WTC11 (cell line): ENCODE measurements at regions not wholly inside any gene's neighbourhood (a gene's known extent, or its start where the extent isn't known, plus 50 kb on each side); places are given as distances from the start of the nearest gene placed in this dataset.

ENCODE experiments used
- ATAC-seq: fragments of 200-7000 bp; cut with Tn5 transposase; 2 replicates; pipeline ENCODE4 v1.10.0; 2021; ENCODE audit warnings: mild to moderate bottlenecking, moderate library complexity
- CTCF ChIA-PET: fragments of 300-600 bp; sonication (Branson Sonifier 250); formaldehyde crosslinking; loops from one replicate; lab custom pipeline; 2021; ENCODE audit warnings: antibody characterized with exemption; lab: Charles Lee
- POLR2A ChIA-PET: fragments of 350-600 bp; sonication (Branson Sonifier 250); formaldehyde crosslinking; loops from one replicate; lab custom pipeline; 2021; ENCODE audit warnings: antibody characterized with exemption; lab: Charles Lee
- DNase-seq: peaks from one replicate; pipeline ENCODE4 v3.0.0; 2021; ENCODE audit warnings: low spot score
- H3K27ac Mint-ChIP-seq: 2 replicates; pipeline ENCODE4 v1.8.0; 2021; ENCODE audit warnings: mixed read lengths
- H3K27me3 Mint-ChIP-seq: 2 replicates; pipeline ENCODE4 v1.8.0; 2021; ENCODE audit warnings: low read depth, mild to moderate bottlenecking, moderate library complexity, mixed read lengths
- H3K36me3 Mint-ChIP-seq: 2 replicates; pipeline ENCODE4 v1.8.0; 2021; ENCODE audit warnings: mixed read lengths
- H3K4me1 Mint-ChIP-seq: 2 replicates; pipeline ENCODE4 v1.8.0; 2022; ENCODE audit warnings: mixed read lengths
- H3K4me3 Mint-ChIP-seq: 2 replicates; pipeline ENCODE4 v1.8.0; 2021; ENCODE audit warnings: mild to moderate bottlenecking, moderate library complexity, mixed read lengths
- H3K9me3 Mint-ChIP-seq: 2 replicates; pipeline ENCODE4 v1.8.0; 2021; ENCODE audit warnings: mixed read lengths
- AFF4 ChIP-seq: sonication (generic); formaldehyde crosslinking; IDR thresholded peaks from 2 replicates; pipeline ENCODE4 v1.8.1; 2023; ENCODE audit warnings: mild to moderate bottlenecking, missing genetic modification reagents, borderline replicate concordance
- CREM ChIP-seq: sonication (generic); formaldehyde crosslinking; IDR thresholded peaks from 2 replicates; pipeline ENCODE4 v1.8.1; 2022; ENCODE audit warnings: mild to moderate bottlenecking, missing genetic modification reagents, moderate library complexity
- ESRRA ChIP-seq: sonication (generic); formaldehyde crosslinking; IDR thresholded peaks from 2 replicates; pipeline ENCODE4 v1.8.1; 2022; ENCODE audit warnings: mild to moderate bottlenecking, missing genetic modification reagents, borderline replicate concordance
- GRHL2 ChIP-seq: fragments of 250-450 bp; sonication (Bioruptor Pico); IDR thresholded peaks from 2 replicates; pipeline ENCODE4 v1.8.0; 2022; ENCODE audit warnings: mild to moderate bottlenecking, moderate library complexity; ENCODE audit not compliant: insufficient replicate concordance, severe bottlenecking
- KAT7 ChIP-seq: sonication (generic); formaldehyde crosslinking; IDR thresholded peaks from 2 replicates; pipeline ENCODE4 v1.8.1; 2023; ENCODE audit warnings: missing genetic modification reagents, mild to moderate bottlenecking, borderline replicate concordance
- NFATC4 ChIP-seq: fragments of 250-450 bp; sonication (Bioruptor Pico); IDR thresholded peaks from 2 replicates; pipeline ENCODE4 v1.9.0; 2021; ENCODE audit warnings: mild to moderate bottlenecking
- NR3C1 ChIP-seq: sonication (generic); formaldehyde crosslinking; conservative IDR thresholded peaks from 2 replicates; pipeline ENCODE4 v1.8.1; 2023; ENCODE audit warnings: low read depth, mild to moderate bottlenecking, missing genetic modification reagents
- PRRX2 ChIP-seq: fragments of 250-450 bp; sonication (Bioruptor Pico); IDR thresholded peaks from 2 replicates; pipeline ENCODE4 v1.8.0; 2021; ENCODE audit warnings: mild to moderate bottlenecking
- SOX15 ChIP-seq: fragments of 250-450 bp; sonication (Bioruptor Pico); IDR thresholded peaks from 2 replicates; pipeline ENCODE4 v1.9.0; 2021; ENCODE audit warnings: mild to moderate bottlenecking
- TP53 ChIP-seq: sonication (generic); formaldehyde crosslinking; IDR thresholded peaks from 2 replicates; pipeline ENCODE4 v1.8.1; 2023; ENCODE audit warnings: mild to moderate bottlenecking, missing genetic modification reagents
- ZBTB21 ChIP-seq: sonication (generic); formaldehyde crosslinking; IDR thresholded peaks from 2 replicates; pipeline ENCODE4 v1.8.1; 2023; ENCODE audit warnings: mild to moderate bottlenecking, missing genetic modification reagents, borderline replicate concordance
- ZNF232 ChIP-seq: sonication (generic); formaldehyde crosslinking; IDR thresholded peaks from 2 replicates; pipeline ENCODE4 v1.8.0; 2022; ENCODE audit warnings: mild to moderate bottlenecking, missing genetic modification reagents
- TF ChIP-seq, protein P1 (sequence below): sonication (generic); formaldehyde crosslinking; IDR thresholded peaks from 2 replicates; pipeline ENCODE4 v1.8.1; 2022; ENCODE audit warnings: low read depth, missing genetic modification reagents, borderline replicate concordance
- TF ChIP-seq, protein P2 (sequence below): fragments of 250-450 bp; sonication (Bioruptor Pico); IDR thresholded peaks from 2 replicates; pipeline ENCODE4 v2.1.2; 2022; ENCODE audit warnings: mild to moderate bottlenecking, moderate library complexity
- TF ChIP-seq, protein P3 (sequence below): sonication (generic); formaldehyde crosslinking; IDR thresholded peaks from 2 replicates; pipeline ENCODE4 v1.8.0; 2022; ENCODE audit warnings: missing genetic modification reagents
- TF ChIP-seq, protein P4 (sequence below): sonication (generic); formaldehyde crosslinking; IDR thresholded peaks from 2 replicates; pipeline ENCODE4 v1.8.0; 2022; ENCODE audit warnings: mild to moderate bottlenecking, missing genetic modification reagents

DNA sequence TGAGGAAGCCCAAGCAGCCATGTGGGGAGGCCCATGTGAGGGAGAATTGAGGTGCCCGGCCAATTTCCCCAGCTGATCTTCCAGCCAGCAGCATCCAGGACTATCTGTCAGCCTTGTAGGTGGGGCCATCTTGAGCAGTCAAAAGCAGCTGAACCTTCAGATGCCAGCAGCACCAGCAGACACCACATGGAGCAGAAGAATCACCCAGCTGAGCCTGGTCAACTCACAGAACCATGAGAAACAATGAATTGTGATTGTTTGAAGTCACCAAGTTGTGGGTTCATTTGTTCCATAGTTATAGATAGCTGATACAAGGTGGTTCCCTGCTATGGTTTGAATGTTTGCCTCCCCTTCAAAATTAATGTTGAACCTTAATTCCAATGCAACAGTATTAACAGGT is 85.1 kb upstream of the ATP6AP2 start:
- POLR2A ChIA-PET, result no interaction called here
- Mint-ChIP-seq H3K27me3 (peaks cover 30% of the 10 kb centered on the region), H3K36me3 (peaks cover 3% of the 10 kb centered on the region; the same call in 1 of the 2 replicates), H3K4me3 (no peak overlapping the region), H3K9me3 (0 out of 2 replicates have a peak, but pooled peaks cover 5% of the 10 kb centered on the region), H3K27ac (no peak overlapping the region), H3K4me1 (peaks cover 12% of the 10 kb centered on the region)
- CTCF ChIA-PET, result no interaction called here
- TF ChIP-seq ZBTB21 (CRISPR knock-in tag) (no peak), ZNF232 (CRISPR knock-in tag) (no peak), PRRX2 (CRISPR knock-in tag) (no peak), TP53 (no peak)
- DNase-seq (no peak), ATAC-seq (no peak)

- Mint-ChIP-seq H3K27ac (no peak overlapping the region), H3K9me3 (0 out of 2 replicates have a peak, but pooled peaks cover 5% of the 10 kb centered on the region), H3K36me3 (peaks cover 3% of the 10 kb centered on the region; the same call in 1 of the 2 replicates), H3K4me3 (no peak overlapping the region), H3K27me3 (peaks cover 35% of the 10 kb centered on the region), H3K4me1 (peaks cover 19% of the 10 kb centered on the region)
- TF ChIP-seq NR3C1 (CRISPR knock-in tag) (no peak), NFATC4 (CRISPR knock-in tag) (no peak), AFF4 (CRISPR knock-in tag) (no peak), SOX15 (CRISPR knock-in tag) (no peak)
- no peak for ATAC-seq
- ChIA-PET CTCF (no interaction called here), POLR2A (no interaction called here)
- no peak for DNase-seq
These were observed 86.8 kb upstream of the ATP6AP2 start for GRCh38 chrX:40494005-40494404.

GRCh38 chrX:40488296-40488695 is 92.5 kb upstream of the ATP6AP2 start:
- ATAC-seq (no peak), DNase-seq (no peak)
- H3K36me3 Mint-ChIP-seq, result no peaks in the 10 kb centered on the region
- H3K4me3 Mint-ChIP-seq, result no peak overlapping the region
- ChIA-PET CTCF (no interaction called here), POLR2A (no interaction called here)
- peaks cover 22% of the 10 kb centered on the region for H3K4me1 Mint-ChIP-seq
- H3K9me3 Mint-ChIP-seq, result peaks cover 6% of the 10 kb centered on the region; the same call in 1 of the 2 replicates
- H3K27ac Mint-ChIP-seq, result no peak overlapping the region
- H3K27me3 Mint-ChIP-seq, result peaks cover 13% of the 10 kb centered on the region
- TF ChIP-seq GRHL2 (CRISPR knock-in tag), result no peak
- TF ChIP-seq, protein P1, sequence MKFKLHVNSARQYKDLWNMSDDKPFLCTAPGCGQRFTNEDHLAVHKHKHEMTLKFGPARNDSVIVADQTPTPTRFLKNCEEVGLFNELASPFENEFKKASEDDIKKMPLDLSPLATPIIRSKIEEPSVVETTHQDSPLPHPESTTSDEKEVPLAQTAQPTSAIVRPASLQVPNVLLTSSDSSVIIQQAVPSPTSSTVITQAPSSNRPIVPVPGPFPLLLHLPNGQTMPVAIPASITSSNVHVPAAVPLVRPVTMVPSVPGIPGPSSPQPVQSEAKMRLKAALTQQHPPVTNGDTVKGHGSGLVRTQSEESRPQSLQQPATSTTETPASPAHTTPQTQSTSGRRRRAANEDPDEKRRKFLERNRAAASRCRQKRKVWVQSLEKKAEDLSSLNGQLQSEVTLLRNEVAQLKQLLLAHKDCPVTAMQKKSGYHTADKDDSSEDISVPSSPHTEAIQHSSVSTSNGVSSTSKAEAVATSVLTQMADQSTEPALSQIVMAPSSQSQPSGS (CRISPR knock-in tag), result no peak

- Mint-ChIP-seq H3K4me3 (no peak overlapping the region), H3K36me3 (no peaks in the 10 kb centered on the region), H3K9me3 (peaks cover 6% of the 10 kb centered on the region; the same call in 1 of the 2 replicates), H3K27me3 (peaks cover 5% of the 10 kb centered on the region), H3K27ac (no peak overlapping the region), H3K4me1 (peaks cover 26% of the 10 kb centered on the region)
- CTCF ChIA-PET, result no interaction called here
- POLR2A ChIA-PET, result no interaction called here
- DNase-seq (no peak), ATAC-seq (no peak)
- TF ChIP-seq, protein P2, sequence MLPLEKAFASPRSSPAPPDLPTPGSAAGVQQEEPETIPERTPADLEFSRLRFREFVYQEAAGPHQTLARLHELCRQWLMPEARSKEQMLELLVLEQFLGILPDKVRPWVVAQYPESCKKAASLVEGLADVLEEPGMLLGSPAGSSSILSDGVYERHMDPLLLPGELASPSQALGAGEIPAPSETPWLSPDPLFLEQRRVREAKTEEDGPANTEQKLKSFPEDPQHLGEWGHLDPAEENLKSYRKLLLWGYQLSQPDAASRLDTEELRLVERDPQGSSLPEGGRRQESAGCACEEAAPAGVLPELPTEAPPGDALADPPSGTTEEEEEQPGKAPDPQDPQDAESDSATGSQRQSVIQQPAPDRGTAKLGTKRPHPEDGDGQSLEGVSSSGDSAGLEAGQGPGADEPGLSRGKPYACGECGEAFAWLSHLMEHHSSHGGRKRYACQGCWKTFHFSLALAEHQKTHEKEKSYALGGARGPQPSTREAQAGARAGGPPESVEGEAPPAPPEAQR (CRISPR knock-in tag), result no peak
- TF ChIP-seq ESRRA (no peak), CREM (CRISPR knock-in tag) (no peak), KAT7 (CRISPR knock-in tag) (no peak)
- TF ChIP-seq, protein P3, sequence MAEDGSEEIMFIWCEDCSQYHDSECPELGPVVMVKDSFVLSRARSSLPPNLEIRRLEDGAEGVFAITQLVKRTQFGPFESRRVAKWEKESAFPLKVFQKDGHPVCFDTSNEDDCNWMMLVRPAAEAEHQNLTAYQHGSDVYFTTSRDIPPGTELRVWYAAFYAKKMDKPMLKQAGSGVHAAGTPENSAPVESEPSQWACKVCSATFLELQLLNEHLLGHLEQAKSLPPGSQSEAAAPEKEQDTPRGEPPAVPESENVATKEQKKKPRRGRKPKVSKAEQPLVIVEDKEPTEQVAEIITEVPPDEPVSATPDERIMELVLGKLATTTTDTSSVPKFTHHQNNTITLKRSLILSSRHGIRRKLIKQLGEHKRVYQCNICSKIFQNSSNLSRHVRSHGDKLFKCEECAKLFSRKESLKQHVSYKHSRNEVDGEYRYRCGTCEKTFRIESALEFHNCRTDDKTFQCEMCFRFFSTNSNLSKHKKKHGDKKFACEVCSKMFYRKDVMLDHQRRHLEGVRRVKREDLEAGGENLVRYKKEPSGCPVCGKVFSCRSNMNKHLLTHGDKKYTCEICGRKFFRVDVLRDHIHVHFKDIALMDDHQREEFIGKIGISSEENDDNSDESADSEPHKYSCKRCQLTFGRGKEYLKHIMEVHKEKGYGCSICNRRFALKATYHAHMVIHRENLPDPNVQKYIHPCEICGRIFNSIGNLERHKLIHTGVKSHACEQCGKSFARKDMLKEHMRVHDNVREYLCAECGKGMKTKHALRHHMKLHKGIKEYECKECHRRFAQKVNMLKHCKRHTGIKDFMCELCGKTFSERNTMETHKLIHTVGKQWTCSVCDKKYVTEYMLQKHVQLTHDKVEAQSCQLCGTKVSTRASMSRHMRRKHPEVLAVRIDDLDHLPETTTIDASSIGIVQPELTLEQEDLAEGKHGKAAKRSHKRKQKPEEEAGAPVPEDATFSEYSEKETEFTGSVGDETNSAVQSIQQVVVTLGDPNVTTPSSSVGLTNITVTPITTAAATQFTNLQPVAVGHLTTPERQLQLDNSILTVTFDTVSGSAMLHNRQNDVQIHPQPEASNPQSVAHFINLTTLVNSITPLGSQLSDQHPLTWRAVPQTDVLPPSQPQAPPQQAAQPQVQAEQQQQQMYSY (CRISPR knock-in tag), result no peak
- TF ChIP-seq, protein P4, sequence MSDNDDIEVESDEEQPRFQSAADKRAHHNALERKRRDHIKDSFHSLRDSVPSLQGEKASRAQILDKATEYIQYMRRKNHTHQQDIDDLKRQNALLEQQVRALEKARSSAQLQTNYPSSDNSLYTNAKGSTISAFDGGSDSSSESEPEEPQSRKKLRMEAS, result no peak
These were observed 94.8 kb upstream of the ATP6AP2 start for GRCh38 chrX:40485973-40486372.
